HG03139 (cell line): ENCODE measurements at regions not wholly inside any gene's neighbourhood (a gene's known extent, or its start where the extent isn't known, plus 50 kb on each side); places are given as distances from the start of the nearest gene placed in this dataset.
"Not testable (repeated sequence)": the region's sequence is repeated elsewhere in the genome, so short reads cannot be mapped to it uniquely, and the experiment has no call there.

Experiments used
- ATAC-seq: cut with Tn5 transposase; IDR thresholded peaks from one replicate; pipeline ENCODE4 v1.9.1; 2021; ENCODE audit not compliant: unreplicated experiment

DNA sequence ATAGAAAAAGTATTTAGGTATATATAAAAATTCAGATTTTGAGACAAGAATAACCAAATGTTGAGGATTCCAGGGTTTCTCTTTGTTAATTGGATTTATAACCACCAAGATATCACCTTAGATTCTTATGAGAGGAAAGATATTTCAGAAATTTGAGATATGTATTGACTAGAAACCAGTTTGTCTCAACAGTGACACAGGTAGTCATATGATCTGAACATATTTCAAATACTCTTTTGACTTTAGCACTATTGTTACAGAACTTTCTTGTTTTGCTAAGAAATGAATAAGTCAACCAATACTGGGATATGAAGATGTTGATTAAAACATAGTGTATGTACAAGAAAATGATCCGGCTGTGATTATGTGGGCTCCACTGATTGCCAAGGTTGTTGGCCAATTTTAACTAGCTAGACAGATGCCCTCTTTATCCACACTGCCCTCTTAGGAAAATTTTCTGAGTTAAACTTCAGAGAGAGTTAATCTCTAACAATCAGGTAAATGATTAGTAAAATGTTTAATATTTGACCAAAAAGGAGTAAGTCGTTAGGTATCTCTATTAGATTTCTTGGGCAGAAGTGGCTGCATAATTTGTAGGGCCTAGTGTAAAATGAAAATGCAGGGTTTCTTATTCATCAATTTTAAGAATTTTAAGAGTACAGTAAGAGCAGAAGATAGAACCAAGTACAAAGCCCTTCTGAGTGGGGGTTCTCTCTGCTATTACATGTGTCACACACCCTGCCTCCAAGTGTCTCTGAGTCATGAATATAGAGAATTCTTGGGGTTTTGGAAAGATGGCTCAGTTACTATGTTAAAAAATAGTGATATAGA, 376.0 kb downstream of the TFEC start:
- ATAC-seq, result peak; percentile 67

DNA sequence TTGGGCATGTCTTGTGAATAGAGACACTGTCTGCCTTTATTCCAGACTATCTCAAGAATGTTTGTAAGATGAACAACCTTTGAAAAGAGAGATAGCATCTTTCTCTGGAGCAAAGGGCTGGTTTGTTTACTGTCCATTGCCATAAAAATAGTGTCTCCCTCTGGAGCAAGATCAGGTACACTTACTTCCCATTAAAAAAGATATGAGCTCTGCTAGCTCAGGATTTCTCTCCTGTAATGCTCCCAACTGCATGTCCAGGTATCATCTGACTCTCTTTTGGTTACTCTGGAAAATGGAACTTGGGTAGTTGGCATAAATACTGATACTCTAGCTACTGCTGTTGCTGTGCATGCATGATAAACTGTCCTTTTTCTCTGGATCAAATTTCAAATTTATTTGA, 381.1 kb downstream of the TFEC start:
- ATAC-seq, result no peak

DNA sequence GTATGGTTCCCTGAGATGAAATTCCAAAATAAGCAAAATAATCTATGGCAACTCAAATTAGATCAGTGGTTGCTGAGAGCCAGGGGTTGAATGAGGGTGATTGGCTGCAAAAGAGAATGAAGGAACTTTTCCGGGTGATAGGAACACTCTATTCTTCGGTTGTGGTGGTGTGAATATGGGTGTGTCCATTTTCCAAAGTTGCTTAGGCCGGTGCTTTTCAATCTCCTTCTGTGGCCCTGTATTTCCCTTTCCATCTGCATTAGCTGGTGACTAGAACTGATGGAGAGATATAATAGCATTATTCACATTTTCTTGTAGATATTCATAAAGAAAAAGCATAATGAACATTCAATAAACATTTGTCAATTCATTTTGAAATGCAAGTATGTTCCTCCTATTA, 382.9 kb downstream of the TFEC start:
- ATAC-seq, result no peak

DNA sequence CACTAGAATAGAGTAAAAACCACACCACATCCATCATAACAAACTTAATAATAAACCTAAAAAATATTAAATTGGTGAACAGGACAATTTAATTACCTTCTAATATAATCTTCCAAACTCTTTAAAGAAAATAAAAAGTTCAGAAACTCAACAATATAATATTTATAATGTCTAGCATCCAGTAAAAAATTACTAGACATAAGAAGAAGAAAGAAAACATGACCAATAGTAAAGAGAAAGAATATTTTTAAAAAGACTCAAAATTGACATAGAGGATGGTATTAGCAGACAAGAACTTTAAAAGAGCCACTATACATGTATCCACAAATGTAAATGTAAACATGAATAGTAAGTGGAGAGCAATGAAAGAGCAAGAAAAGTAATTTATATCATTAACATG, 388.4 kb downstream of the TFEC start:
- ATAC-seq, result no peak

DNA sequence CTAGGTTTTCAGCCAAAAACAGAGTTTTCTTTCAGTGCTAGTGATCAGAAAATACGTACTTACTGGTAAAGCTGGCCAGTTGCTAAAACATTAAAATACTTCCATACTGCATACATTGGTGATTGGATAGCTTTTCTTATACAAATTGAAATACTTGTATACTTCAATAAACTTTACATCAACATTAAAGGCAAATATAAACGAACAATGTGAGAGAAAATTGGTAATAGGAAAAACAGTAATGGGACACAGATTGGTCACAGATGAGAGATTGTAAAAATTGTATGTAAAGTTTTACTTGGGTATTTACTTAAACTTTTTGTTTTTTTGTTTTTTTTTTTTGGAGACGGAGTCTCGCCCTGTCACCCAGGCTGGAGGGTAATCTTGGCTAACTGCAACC, 391.7 kb downstream of the TFEC start:
- ATAC-seq, result no peak

DNA sequence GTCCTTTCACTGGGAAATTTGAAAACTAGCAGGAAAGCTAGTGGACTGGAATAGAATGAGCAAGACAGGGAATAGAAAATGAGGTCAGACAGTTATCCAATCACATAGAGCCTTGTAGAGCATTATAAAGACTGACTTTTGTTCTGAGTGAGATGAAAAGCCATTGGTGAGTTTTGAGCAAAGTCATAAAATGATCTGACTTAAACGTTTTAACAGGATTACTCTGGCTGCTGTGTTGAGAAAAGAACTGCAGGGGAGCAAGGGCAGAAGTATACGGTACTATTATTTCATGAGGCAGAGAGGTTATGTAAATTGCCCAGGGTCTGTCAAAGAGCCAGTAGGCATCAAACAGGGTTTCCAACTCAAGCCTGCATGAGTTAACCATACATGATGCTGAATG, 393.4 kb downstream of the TFEC start:
- ATAC-seq, result no peak

DNA sequence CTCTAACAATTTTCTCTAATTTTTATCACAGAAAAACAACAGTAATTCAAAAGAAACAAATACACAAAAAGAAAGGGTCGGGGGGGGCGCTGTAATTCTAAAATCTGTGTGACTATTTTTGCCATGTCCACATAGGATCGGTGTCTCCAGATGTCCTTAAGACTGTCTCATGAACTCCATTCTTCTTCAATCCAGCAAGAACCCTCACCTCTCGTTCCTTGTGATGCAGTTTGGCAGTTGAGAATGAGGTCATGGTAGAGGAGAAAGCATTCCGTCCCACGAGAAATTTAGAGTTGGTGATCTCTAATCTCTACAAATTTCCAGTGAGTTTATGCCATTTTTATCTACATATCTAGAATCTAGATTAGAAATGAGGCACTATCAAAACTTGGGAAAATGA, 394.7 kb downstream of the TFEC start:
- ATAC-seq, result no peak

DNA sequence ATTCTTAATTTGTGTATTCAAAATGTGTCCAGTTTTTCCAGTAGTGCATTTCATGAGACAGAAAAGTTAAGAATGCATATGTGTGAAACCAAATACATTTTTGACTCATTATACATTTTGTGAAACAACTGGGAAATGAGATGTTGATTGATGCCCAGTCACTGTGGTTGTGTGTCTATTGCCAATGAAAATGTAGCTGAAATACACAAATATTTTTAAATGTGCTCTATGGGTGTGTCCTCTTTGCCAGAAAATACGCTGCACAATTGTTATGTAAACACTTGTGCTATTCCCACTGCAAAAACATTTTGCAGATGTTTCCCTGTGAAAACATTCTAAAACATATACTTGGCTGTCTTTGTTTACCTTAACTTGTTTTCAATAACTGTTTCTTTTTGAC, 395.2 kb downstream of the TFEC start:
- no peak for ATAC-seq

DNA sequence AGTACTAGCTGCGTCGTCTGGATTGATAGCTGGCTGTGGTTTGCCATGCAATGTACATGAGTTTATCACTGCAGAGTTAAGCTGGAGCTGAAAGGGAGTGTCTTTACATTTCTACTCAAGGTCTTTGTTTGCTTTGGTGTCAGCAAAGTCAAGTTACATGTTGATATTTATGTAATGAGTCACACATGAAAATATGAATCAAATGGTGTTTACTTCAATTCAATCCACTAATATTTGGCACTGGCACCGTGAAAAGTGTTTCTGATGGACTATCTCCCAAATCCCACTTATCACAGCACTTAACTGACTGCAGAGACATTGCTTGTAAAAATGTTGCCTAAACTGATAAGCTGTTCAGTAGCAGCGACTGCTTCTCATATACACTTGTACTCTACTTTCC, 395.9 kb downstream of the TFEC start:
- no peak for ATAC-seq

DNA sequence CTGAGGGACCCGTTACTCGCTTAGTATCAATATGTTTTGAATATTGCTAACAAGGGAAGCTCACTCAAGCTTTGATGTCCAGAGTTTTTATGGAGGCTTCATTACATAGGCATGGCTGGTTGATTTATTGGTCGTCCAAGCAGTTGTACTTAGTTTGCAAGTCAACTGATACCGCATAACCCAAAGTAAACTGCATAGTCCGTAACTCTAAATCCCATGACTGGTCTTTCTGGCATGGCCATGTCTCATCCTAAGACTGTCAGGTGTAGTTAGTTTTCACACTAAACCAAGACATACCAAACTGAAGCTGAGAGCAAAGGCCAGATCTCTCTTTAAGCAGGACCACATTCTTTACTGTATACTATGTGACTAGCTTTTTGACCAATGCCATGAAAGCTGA, 397.9 kb downstream of the TFEC start:
- ATAC-seq, result no peak

DNA sequence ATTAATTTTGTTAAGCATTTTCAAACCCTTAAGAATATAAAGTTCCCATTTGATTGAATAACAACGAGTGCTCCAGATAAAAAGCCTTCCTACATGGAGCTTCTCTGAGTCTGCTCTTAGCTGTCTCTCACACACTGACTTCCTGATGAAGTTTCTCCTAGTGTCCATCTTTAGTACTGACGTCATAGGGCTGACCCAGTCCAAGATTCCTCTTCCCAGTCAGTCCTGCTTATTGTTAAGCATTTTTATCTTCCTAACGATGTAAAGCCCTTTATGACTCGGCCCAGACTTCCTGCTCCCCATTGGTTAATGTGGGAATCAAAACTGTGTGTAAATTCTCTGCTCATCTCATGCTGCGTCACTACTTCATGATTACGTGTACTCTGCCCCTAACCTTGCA, 398.8 kb downstream of the TFEC start:
- no peak for ATAC-seq

DNA sequence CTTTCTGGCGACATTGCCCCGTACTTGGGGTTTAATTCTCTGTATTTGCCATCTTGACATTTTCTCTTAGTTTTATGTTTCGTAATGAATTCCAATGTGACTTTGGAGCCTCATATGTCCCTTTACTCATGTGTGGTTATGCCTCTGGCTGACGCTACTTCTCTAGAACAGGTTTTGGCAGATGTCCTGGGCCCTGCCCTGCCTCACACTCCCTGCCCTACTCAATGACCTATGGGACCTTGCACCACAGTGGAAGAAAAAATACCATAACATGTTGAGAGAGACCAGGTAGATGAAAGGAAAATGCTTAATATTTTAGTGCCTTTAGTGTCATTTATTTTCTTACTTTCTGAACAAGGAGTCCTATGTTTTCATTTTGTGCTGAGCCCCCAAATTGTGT, 400.5 kb downstream of the TFEC start:
- no peak for ATAC-seq

DNA sequence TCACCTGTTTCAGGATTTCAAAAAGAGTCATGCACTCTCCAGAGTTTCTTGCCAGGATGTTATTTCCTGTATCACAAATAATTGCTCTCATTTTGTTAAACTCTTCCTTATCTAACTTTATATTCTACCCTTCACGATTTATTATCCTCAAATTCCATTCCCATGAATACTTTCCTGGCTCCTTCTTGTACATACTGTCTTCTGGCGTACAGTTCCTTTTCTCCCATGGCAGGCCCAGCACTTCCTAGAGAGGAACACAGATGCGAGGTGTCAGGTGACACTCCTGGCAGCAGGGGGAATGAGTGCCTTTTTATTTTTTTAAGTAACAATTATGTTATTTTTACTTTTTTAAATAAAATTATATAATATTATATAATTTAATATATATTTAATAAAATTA, 411.9 kb downstream of the TFEC start:
- ATAC-seq, result no peak

DNA sequence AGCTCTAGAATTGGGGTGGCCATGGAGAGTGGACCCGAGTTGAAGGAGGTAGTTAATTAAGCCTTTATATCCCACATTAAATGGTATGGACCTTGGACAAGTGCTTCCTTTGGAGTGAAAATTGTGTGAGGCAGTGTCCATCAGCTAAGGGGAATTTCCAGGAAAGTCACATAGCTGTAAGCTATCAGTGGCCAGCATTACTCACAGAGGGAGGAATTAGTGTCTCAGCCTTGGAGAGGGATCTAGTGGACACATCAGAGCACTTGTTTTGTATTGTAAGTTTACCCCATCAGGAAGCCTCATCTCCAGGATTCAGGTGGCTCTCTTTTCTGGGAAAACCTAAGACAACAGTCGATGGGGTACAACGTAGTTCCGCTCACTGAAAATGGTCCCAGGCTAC, 416.7 kb downstream of the TFEC start:
- no peak for ATAC-seq

DNA sequence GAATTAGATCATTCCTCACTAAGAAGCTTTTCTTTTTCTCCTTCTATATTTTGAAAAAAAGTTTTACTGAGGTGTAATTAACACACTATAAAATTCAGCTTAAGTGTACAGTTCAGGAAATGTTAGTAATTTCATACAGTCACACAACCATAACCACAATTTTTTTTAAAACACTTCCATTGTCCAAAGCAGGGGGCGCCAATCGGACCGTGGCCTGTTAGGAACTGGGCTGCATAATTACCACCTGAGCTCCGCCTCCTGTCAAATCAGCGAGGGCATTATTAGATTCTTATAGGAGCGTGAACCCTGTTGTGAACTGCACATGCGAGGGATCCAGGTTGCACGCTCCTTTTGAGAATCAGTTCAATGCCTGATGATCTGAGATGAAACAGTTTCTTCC, 427.1 kb downstream of the TFEC start:
- no peak for ATAC-seq

DNA sequence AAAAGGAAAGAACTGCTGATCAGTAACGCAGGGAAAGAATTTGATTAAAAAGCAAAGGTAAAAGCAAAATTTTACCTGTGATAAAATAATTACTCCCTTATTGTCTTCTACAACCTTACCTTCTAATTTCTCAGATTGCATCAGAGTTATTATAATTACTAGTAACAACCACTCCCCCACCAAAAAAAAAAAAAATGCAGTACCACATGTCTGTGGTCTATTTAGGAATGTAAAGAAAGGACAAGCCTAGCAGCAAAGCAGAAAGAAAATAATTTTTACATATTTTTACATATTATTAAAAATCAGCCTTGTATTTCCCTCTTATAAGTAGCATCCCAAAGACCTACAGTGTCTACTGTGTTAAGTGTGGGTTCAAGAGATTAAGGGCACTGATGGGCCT, 430.4 kb downstream of the TFEC start:
- no peak for ATAC-seq

DNA sequence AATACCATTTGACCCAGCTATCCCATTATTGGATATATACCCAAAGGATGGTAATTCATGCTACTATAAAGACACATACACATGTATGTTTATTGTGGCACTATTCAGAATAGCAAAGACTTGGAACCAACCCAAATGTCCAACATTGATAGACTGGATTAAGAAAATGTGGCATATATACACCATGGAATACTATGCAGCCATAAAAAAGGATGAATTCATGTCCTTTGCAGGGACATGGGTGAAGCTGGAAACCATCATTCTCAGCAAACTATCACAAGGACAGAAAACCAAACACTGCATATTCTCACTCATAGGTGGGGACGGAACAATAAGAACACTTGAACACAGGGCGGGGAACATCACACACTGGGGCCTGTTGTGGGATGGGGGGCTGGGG, 431.4 kb downstream of the TFEC start:
- ATAC-seq, result not testable (repeated sequence)

DNA sequence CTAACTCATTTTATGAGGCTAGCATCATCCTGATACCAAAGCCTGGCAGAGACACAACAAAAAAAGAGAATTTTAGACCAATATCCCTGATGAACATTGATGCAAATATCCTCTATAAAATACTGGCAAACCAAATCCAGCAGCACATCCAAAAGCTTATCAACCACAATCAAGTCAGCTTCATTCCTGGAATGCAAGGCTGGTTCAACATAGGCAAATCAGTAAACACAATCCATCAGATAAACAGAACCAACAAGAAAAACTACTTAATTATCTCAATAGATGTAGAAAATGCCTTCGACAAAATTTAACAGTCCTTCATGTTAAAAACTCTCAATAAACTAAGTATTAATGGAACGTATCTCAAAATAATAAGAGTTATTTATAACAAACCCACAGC, 433.3 kb downstream of the TFEC start:
- ATAC-seq, result not testable (repeated sequence)

DNA sequence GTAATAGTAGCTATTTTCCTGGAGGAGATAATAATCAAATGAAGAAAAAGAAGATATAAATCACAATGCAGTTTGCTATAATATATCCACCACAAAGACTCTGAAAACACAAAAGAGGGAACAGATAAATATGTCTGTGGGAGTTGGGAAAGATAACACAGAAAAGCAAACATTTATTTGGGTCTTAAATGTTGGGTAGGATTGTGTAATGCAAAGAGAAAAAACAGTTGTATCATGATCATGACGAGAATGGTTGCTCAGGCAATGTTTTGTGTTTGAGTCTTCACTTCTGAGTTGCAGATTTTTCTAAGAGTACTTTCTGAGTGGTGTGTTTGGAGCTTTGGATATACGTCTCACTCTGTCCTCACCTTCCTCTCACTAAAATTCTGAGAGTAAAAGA, 437.5 kb downstream of the TFEC start:
- ATAC-seq, result no peak

DNA sequence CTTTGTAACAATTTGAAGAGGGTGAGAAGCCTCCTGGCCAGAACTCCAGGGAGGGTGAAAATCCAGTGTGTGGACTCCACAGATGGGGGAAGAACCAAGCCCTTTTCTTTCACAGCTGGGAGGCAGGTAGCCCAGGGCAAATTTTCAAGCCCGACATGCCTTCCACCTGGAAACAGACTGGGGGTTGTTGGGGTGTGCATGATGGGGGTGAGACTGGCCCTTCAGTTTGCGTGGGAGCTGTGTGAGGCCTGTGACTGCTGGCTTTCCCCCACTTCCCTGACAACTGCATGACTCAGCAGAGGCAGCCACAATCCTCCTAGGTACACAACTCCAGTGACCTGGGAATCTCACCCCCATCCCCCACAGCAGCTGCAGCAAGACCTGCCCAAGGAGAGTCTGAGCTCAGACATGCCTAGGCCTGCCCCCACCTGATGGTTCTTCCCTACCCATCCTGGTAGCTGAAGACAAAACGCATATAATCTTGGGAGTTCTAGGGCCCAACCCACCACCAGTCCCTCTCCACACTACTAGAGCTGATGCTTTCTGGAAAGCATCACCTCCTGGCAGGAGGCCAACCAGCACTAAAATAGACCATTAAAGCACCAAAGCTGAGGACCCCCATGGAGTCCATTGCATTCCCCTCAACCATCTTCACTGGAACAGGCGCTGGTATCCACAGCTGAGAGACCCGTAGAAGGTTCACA, 445.4 kb downstream of the TFEC start:
- no peak for ATAC-seq

DNA sequence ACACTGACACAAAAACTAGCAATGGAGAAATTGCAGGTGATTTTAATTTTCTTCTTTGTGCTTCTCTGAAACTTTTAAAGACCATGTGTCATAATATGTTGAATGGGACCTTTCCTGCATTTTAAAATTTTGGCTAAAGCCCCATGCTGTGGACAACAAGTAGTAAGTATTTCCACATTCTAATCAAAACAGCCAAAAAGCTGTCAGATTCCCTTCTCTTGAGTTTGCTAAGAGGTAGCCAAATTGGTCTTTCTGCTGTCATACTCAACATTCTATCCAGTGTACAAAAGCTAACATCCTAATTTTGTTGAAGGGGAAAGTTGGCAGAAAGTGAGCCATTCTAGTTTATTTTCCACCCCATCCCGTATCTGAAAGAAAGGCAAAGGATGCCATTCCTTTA, 447.6 kb downstream of the TFEC start:
- ATAC-seq, result no peak

DNA sequence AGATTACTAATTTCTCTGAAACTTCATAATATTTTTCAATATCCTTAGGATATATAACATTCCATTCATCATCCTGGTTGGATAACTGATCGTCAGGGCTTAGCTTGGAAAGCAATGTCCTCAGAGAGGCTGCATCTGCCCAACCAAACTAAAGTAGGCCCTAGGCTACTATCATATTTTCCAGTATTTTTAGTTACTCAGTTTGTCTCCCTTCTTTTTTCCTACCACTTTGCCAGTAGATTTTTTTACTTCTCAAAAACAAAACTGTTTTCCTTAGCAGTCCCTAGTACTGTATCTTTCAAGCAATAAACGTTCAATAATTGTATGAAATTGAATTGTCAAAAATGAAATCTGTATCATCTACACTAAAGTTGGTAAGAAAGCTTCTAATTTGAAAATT, 452.0 kb downstream of the TFEC start:
- no peak for ATAC-seq
